Stomach (tissue), 8 donors: ENCODE measurements at regions not wholly inside any gene's neighbourhood (a gene's known extent, or its start where the extent isn't known, plus 50 kb on each side); places are given as distances from the start of the nearest gene placed in this dataset.

ENCODE experiments used
- DNase-seq, 2 donors: peaks; one replicate each; pipeline versions ENCODE4 v3.0.0 to v3.0.0-alpha.2; 2013 to 2019
- H3K27ac ChIP-seq, 5 donors: fragments of 200-600 bp in 4 of 5; sonication (generic) in 4 of 5; one replicate each; pipeline ENCODE4 v1.5.1; 2013 to 2019; ENCODE audit warnings: mild to moderate bottlenecking in 1 of 5, moderate library complexity in 1 of 5
- H3K27me3 ChIP-seq, 3 donors: fragments of 200-600 bp; sonication (generic); one replicate each; pipeline ENCODE4 v1.5.1; 2017 to 2019; ENCODE audit warnings: mixed run types in 1 of 3
- H3K36me3 ChIP-seq, 4 donors: fragments of 200-600 bp; sonication (generic); 1 replicate in 3 of 4; 2 replicates in 1 of 4; pipeline ENCODE4 v1.5.1; 2016 to 2019
- H3K4me1 ChIP-seq, 4 donors: fragments of 200-600 bp; sonication (generic); one replicate each; pipeline ENCODE4 v1.5.1; 2016 to 2019
- H3K4me3 ChIP-seq, 4 donors: fragments of 200-600 bp; sonication (generic) in 3 of 4; one replicate each; pipeline ENCODE4 v1.5.1; 2016 to 2019; ENCODE audit warnings: mild to moderate bottlenecking in 1 of 4
- H3K9me3 ChIP-seq, 4 donors: fragments of 200-600 bp; sonication (generic); one replicate each; pipeline ENCODE4 v1.5.1; 2016 to 2019
- CTCF ChIP-seq, 7 experiments: fragments of 450-650 bp in 4 of 7; fragments of 200-600 bp in 3 of 7; sonication (generic) in 3 of 7; IDR thresholded peaks; one replicate each; pipeline ENCODE4 v1.5.1; 2016 to 2019; ENCODE audit warnings: antibody characterized with exemption in 7 of 7, control low read depth in 2 of 7, mild to moderate bottlenecking in 1 of 7
- EP300 ChIP-seq: sonication (generic); formaldehyde crosslinking; IDR thresholded peaks from one replicate; pipeline ENCODE4 v1.6.1; 2017; ENCODE audit warnings: antibody characterized with exemption
- POLR2A ChIP-seq, 4 donors: fragments of 450-650 bp; IDR thresholded peaks; one replicate each; pipeline ENCODE4 v1.6.1; 2016; ENCODE audit warnings: antibody characterized with exemption in 4 of 4, control low read depth in 2 of 4, mild to moderate bottlenecking in 1 of 4, moderate library complexity in 1 of 4
- POLR2AphosphoS5 ChIP-seq, 3 donors: sonication (generic); formaldehyde crosslinking; IDR thresholded peaks; one replicate each; pipeline ENCODE4 v1.6.1; 2016; ENCODE audit warnings: antibody characterized with exemption in 3 of 3
- WGBS, 5 donors: extraction: QIAGEN DNeasy Blood & Tissue Kit in 3 of 5; methylation state at CpG; one replicate each; pipeline versions ENCODE4 v1.1.5 to v1.1.7; 2013 to 2018; 5-methylcytosine and 5-hydroxymethylcytosine counted together
- intact Hi-C: fragments of 100-400 bp; cut with DNase I; formaldehyde crosslinking; loops from one replicate; pipeline ENCODE4 v1.15.1; 2023; ENCODE audit warnings: low total_unique reads
- donor health status: healthy with polysubstance abuse.
- donor health status: Bipolar disorder and iron deficiency.
- donor health status: healthy.

- Histone ChIP-seq H3K36me3 (no peaks in the 10 kb centered on the region), H3K27ac (no peak overlapping the region), H3K4me1 (no peaks in the 10 kb centered on the region), H3K27me3 (no peaks in the 10 kb centered on the region), H3K9me3 (no peaks in the 10 kb centered on the region), H3K4me3 (no peak overlapping the region)
- 84 to 94% (median 88%) methylated on average over 9 of the region's 9 CpGs for WGBS, 5 donors
- intact Hi-C loops, result no loop called here
- no peak for TF ChIP-seq POLR2A (IDR thresholded peaks at IDR 0.05)
- no peak for TF ChIP-seq POLR2AphosphoS5 (IDR thresholded peaks at IDR 0.05)
- no peak for TF ChIP-seq EP300
- TF ChIP-seq CTCF (IDR thresholded peaks at IDR 0.05), result no peak
- DNase-seq, result no peak
These were observed 404.3 kb downstream of the BCL11B start for GRCh38 chr14:98867726-98868125.

DNA sequence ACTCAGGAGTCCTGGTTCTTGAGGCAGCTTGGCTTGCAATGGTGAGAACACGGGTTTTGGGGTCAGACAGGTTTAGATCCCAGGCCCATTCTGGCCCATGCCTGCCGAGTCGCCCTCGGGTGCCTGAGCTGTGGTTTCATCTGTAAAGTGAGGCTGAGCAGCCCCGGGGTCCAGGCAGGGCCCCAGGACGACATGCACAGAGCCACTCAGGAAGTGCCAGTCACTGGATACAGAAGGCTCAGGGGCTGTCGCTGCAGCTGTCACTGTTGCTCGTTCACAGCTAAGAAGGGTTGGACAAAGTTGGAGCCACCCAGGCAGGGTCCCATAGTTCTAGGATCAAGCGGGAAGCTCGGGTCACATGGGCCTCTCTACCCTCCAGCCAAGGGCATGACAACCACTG lies 403.1 kb downstream of the BCL11B start:
- no peaks in the 10 kb centered on the region for H3K4me1 ChIP-seq
- H3K27ac ChIP-seq, result no peak overlapping the region
- intact Hi-C loops, result no loop called here
- no peak overlapping the region for H3K4me3 ChIP-seq
- no peaks in the 10 kb centered on the region for H3K27me3 ChIP-seq
- H3K9me3 ChIP-seq, result no peaks in the 10 kb centered on the region
- DNase-seq, result no peak
- no peak for TF ChIP-seq POLR2AphosphoS5 (IDR thresholded peaks at IDR 0.05)
- TF ChIP-seq POLR2A (IDR thresholded peaks at IDR 0.05), result no peak
- TF ChIP-seq EP300, result no peak
- TF ChIP-seq CTCF (IDR thresholded peaks at IDR 0.05), result no peak
- 74 to 85% (median 80%) methylated on average over 6 to 10 of the region's 10 CpGs for WGBS, 5 donors
- no peaks in the 10 kb centered on the region for H3K36me3 ChIP-seq

- no peak overlapping the region for H3K4me3 ChIP-seq
- H3K4me1 ChIP-seq, result no peaks in the 10 kb centered on the region
- no peak overlapping the region for H3K27ac ChIP-seq
- no peaks in the 10 kb centered on the region for H3K36me3 ChIP-seq
- no peak for DNase-seq
- intact Hi-C loops, result no loop called here
- peaks cover 0 to 7% (median 3%) of the 10 kb centered on the region in 4 donors for H3K9me3 ChIP-seq
- TF ChIP-seq CTCF (IDR thresholded peaks at IDR 0.05) (no peak), POLR2AphosphoS5 (IDR thresholded peaks at IDR 0.05) (no peak), EP300 (no peak)
- WGBS, 5 donors, result 76 to 92% (median 91%) methylated on average over 2 of the region's 2 CpGs
- no peaks in the 10 kb centered on the region for H3K27me3 ChIP-seq
These were observed 400.2 kb downstream of the BCL11B start for GRCh38 chr14:98871796-98872195.

DNA sequence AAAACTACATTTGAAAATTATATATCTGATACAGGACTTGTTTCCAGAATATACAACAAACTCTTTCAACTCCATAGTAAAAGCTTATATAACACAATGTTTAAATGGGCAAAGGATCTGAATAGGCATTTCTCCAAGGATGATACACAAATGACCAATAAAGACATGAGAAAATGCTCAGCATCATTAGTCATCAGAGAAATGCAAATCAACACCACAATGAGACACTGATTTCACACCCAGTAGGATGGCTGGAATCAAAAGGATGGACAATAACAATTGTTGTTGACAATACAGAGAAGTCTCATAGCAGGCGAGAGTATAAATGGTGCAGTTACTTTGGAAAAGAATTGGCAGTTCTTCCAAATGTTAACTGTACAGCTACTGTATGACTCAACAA lies 394.9 kb downstream of the BCL11B start:
- no peak for DNase-seq
- 76 to 90% (median 88%) methylated on average over 1 of the region's 1 CpG for WGBS, 5 donors
- Histone ChIP-seq H3K36me3 (no peaks in the 10 kb centered on the region), H3K9me3 (peaks cover 0 to 20% (median 13%) of the 10 kb centered on the region in 4 donors), H3K4me3 (no peak overlapping the region), H3K27ac (no peak overlapping the region), H3K4me1 (no peaks in the 10 kb centered on the region), H3K27me3 (no peaks in the 10 kb centered on the region)
- no peak for TF ChIP-seq CTCF (IDR thresholded peaks at IDR 0.05)
- no peak for TF ChIP-seq POLR2AphosphoS5 (IDR thresholded peaks at IDR 0.05)
- TF ChIP-seq POLR2A (IDR thresholded peaks at IDR 0.05), result no peak
- TF ChIP-seq EP300, result no peak
- intact Hi-C loops, result no loop called here
